GM18907 (cell line): ENCODE measurements at regions not wholly inside any gene's neighbourhood (a gene's known extent, or its start where the extent isn't known, plus 50 kb on each side); places are given as distances from the start of the nearest gene placed in this dataset.
"Not testable (repeated sequence)": the region's sequence is repeated elsewhere in the genome, so short reads cannot be mapped to it uniquely, and the experiment has no call there.

Source experiments
- ATAC-seq: cut with Tn5 transposase; IDR thresholded peaks from one replicate; pipeline ENCODE4 v1.9.1; 2021; ENCODE audit warnings: mild to moderate bottlenecking, moderate library complexity; ENCODE audit not compliant: unreplicated experiment

- no peak for ATAC-seq
Observed at GRCh38 chr18:34350778-34351177, 126.1 kb upstream of the NOL4 start.

GRCh38 chr18:34352385-34353163 is 127.9 kb upstream of the NOL4 start:
- ATAC-seq, result no peak

DNA sequence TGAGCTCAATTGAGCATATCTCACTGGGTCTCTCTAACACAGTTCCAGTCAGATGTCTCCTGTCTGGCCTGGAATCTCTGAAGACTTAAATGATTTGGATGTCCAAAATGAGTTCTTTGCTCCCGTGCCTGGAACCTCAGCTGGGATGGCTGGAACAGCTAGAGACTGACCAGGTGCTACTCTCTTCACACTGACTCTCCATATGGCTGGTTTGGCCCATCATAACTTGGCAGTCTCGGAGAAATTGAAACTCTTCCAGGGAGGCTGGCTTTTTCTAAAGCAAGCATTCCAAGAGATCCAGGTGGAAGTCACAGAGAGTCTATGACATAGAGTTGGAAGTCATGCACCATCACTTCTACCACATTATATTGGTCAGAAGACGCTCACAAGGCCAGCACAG is 129.6 kb upstream of the NOL4 start:
- no peak for ATAC-seq

DNA sequence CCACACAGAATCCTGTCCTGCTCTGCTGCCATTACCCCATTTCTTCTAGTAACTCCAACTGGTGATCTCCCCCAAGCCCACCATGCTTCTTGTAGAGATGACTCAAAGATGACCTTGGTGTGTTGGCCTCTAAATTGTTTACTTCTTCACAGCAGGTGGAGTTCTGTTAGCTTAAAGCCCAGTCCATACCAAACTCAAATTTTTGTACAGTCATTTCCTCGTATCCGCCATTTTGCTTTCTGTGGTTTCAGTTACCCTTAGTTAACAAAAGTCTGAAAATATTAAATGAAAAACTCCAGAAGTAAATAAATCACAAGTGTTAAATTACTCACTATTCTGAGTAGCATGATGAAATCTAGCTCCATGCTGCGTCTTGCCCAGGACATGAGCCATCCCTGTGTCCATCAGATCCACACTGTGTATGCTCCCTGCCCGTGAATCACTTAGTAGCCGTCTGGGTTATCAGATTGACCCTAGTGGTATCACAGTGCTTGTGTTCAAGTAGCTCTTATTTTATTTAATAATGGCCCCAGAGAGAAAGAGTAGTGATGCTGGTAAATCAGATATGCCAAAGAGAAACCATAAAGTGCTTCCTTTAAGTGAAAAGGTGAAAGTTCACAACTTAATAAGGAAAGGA is 133.3 kb upstream of the NOL4 start:
- no peak for ATAC-seq

DNA sequence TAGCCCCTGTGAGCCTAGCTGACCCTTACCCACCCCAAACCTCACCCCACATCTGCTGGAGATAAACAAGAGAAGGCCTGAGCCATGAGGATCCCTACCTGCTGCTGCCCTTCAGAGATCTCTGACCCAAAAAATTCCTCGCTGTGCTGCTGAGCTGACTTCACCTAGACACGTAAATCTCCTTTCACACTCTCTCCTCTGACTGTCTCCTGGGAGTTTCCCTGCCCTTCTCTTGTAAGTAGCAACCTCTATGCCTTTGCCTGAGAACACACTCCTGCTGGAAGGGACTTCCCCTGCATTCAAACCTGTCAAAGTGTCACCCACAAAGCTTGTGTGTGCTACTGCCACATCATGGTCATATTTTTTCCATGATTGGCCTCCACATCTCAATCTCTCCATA is 134.2 kb upstream of the NOL4 start:
- peak; percentile 76 for ATAC-seq

DNA sequence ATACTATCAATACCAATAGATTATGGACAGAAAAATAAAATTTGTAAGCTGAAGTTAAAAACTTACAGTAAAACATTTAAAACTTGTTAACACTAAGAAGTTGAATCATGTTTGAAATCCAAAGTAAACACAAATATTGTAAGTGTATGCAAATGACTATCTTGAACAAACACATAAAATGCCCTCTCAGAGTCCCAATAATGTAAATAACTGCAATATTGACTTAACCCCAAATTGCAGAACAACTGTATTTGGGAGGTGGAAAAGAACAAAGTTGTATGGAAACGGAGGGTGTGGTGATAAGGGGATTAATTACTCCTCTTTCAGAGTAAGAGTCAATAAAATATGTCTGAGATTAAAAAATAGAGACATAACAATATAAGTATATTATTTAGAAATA is 140.0 kb upstream of the NOL4 start:
- no peak for ATAC-seq

GRCh38 chr18:34370704-34371395 is 146.1 kb upstream of the NOL4 start:
- ATAC-seq, result no peak

GRCh38 chr18:34380326-34380725 is 155.6 kb upstream of the NOL4 start:
- ATAC-seq, result no peak

- no peak for ATAC-seq
Observed at GRCh38 chr18:34385311-34385710, 160.6 kb upstream of the NOL4 start.

- no peak for ATAC-seq
Observed at GRCh38 chr18:34386803-34387202, 162.1 kb upstream of the NOL4 start.

DNA sequence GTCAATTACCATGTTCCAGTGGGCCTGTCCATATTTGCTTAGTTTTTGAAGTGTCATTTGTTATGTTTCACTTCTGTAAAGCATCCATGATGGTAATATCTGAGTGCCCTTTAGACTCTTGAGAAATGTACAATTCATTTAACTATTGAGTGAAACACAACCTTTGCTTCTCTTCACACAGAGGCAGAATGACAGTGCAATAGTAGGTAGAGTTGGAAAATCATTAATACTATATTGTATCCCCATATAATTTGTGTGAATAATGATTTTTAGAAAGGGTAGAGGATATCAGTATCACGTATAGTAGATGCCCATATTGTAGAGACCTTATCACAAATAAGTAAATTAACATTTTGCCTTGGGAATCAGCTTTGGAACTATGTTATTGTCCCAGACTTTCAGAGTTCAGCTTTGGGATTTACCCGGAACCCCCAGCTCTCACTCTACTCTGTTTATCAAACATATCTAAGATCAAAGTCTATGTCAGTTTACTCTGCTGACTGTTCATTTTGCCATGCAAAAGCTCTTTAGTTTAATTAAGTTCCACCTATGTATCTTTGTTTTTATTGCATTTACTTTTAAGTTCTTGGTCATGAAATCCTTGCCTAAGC is 172.7 kb upstream of the NOL4 start:
- no peak for ATAC-seq

DNA sequence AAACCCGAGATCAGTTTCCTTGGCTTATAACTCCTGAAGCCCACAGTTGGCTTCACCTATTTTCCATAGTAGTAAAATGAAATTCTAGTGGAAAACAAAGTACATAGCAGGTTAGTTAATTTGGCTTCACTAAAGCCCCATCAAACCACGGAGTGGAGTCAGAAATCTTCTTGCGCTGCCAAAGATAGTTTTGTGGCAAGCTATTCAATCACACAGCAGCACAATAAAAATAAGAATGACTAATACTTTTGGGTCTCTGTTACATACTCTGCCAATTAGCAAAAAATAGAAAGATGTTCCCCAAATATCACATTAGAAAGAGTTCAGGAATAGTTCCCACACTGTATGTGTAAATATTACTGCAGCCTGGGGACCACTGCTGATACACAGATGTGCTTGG is 175.2 kb upstream of the NOL4 start:
- no peak for ATAC-seq

DNA sequence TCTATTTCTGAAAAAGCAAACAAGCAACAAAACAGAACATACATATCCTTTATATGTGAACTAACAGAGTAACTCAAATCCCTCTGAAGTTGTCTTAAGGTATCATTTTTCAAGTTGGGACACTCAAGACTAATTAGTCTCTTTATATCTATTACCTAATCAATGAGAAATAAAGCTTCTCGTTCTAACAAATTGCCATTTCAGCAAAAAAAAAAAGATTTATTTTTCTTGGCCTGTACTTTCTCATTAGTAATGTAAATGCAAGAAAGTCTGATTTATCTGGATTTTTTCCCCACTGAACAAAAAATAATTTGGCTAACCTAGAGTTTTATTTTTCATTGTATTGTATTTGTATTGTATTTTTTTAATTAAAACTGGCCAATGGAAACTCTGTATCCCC is 176.1 kb upstream of the NOL4 start:
- ATAC-seq, result no peak

GRCh38 chr18:34401775-34402174 is 177.1 kb upstream of the NOL4 start:
- no peak for ATAC-seq

DNA sequence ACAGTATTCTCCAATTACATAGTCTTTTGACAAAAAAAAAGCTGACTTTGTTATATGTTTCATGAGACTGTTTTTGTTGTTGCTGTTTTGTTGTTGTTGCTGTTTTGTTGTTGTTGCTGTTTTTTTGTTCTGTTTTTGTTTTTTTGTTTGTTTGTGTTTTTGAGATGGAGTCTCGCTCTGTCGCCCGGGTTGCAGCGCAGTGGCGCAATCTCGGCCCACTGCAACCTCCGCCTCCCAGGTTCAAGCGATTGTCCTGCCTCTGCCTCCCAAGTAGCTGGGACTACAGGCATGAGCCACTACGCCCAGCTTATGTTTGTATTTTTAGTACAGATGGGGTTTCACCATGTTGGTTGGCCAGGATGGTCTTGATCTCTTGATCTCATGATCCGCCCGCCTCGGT is 182.8 kb upstream of the NOL4 start:
- ATAC-seq, result not testable (repeated sequence)

GRCh38 chr18:34411952-34412351 is 187.2 kb upstream of the NOL4 start:
- no peak for ATAC-seq

GRCh38 chr18:34431042-34431441 is 206.3 kb upstream of the NOL4 start:
- ATAC-seq, result no peak

GRCh38 chr18:34444622-34445021 is 219.9 kb upstream of the NOL4 start:
- ATAC-seq, result no peak

DNA sequence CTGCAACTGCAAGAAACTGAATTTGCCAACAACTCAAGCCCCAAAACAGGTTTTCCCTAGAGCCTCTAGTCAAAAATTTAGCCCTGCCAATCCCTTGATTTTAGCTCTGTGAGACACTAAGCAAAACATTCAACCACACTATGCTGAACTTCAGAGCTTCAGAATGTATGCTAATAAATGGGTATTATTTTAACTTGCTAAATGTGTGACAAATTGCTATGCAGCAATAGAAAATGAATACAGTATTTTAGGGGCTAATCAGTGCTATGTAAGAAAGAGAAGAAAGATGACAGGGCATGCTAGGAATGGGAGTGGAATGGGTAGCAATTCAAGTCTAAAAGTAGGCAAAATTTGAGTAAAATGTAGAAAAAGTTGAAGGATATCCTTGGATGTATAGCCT is 223.9 kb upstream of the NOL4 start:
- no peak for ATAC-seq

- no peak for ATAC-seq
Observed at GRCh38 chr18:34457761-34458160, 233.0 kb upstream of the NOL4 start.

DNA sequence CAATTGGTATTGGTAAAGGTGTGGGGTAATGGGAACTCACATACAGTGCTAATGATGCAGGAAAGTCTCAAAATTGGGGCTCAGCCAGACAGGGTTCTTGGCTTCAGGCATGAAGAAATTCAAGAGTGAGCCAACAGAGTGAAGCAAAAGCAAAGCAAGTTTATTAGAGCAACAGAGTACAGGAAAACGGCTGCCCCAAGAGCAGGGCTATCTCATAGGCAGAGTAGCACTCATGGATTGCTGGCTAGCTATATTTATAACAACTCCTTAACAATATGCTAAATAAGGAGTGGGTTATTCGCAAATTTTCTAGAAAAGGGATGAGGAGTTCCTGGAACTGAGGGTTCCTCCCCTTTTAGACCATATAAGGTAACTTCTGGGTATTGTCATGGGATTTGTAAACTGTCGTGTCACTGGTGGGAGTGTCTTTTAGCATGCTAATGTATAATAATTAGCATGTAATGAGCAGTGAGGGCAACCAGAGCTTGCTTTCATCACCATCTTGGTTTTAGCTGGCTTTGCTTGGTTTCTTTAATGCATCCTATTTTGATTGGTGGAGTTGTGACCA is 233.8 kb upstream of the NOL4 start:
- ATAC-seq, result no peak
